Neural progenitor cell (in vitro differentiated cells): ENCODE measurements at regions not wholly inside any gene's neighbourhood (a gene's known extent, or its start where the extent isn't known, plus 50 kb on each side); places are given as distances from the start of the nearest gene placed in this dataset.

Experiments
- EZH2 ChIP-seq: fragments of 200-600 bp; sonication (generic); IDR thresholded peaks from 2 replicates; pipeline ENCODE4 v1.6.1; 2017; ENCODE audit warnings: antibody characterized with exemption, mild to moderate bottlenecking, moderate library complexity
- EZH2phosphoT487 ChIP-seq: fragments of 200-600 bp; sonication (generic); IDR thresholded peaks from 2 replicates; pipeline ENCODE4 v1.6.1; 2017; ENCODE audit warnings: antibody characterized with exemption
- TF ChIP-seq, protein P1 (sequence below): fragments of 200-600 bp; sonication (generic); IDR thresholded peaks from 2 replicates; pipeline ENCODE4 v1.5.1; 2017; ENCODE audit warnings: antibody characterized with exemption, mild to moderate bottlenecking

DNA sequence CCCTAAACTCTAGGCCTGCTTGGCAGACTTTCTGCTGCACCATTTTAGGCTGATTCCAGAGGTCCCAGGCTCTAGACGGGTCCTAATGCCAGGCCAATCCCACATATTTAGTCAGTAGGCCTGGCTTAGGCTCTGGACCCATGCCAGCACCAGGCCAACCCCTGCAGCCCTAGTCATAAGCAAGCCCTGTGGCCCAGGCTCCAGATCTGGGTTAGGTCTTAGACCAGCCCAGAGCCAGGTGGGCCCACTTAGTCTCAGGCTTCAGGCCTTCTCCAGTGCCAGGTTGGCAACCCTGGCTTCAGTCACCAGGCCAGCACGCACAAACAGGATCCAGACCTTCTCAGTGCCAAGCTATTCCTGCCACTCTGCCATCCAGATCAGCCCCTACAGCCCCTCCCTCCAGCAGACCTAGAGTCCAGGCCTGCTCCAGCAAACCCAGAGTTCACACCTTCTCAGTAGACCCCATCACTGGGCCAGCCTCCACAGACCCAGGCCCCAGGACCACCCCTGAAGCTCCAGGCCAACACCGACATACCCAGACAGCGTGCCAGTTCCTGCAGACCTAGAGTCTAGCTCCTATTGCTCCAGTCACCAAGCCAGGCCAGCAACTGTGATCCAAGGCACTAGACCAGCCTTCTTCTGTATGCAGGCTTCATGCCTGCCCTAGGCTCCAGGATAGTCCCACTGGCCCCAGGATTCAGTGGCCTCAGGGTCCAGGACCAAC lies 467.6 kb downstream of the RWDD3 start:
- TF ChIP-seq, protein P1, sequence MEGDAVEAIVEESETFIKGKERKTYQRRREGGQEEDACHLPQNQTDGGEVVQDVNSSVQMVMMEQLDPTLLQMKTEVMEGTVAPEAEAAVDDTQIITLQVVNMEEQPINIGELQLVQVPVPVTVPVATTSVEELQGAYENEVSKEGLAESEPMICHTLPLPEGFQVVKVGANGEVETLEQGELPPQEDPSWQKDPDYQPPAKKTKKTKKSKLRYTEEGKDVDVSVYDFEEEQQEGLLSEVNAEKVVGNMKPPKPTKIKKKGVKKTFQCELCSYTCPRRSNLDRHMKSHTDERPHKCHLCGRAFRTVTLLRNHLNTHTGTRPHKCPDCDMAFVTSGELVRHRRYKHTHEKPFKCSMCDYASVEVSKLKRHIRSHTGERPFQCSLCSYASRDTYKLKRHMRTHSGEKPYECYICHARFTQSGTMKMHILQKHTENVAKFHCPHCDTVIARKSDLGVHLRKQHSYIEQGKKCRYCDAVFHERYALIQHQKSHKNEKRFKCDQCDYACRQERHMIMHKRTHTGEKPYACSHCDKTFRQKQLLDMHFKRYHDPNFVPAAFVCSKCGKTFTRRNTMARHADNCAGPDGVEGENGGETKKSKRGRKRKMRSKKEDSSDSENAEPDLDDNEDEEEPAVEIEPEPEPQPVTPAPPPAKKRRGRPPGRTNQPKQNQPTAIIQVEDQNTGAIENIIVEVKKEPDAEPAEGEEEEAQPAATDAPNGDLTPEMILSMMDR, result no peak
- TF ChIP-seq EZH2 (no peak), EZH2phosphoT487 (no peak)
